Stimulated activated CD4-positive, alpha-beta T cell treated with anti-CD3 and anti-CD28 coated beads, Interleukin-1b, Interleukin-23, amount 100 ng/mL, for 1 hour (primary cell): ENCODE measurements at regions not wholly inside any gene's neighbourhood (a gene's known extent, or its start where the extent isn't known, plus 50 kb on each side); places are given as distances from the start of the nearest gene placed in this dataset.
"Not testable (repeated sequence)": the region's sequence is repeated elsewhere in the genome, so short reads cannot be mapped to it uniquely, and the experiment has no call there.

Source experiments
- DNase-seq, 2 donors: peaks; one replicate each; pipeline ENCODE4 v3.0.0-alpha.2; 2020; ENCODE audit warnings: low read depth in 2 of 2

GRCh38 chr17:77796176-77796860 is 162.2 kb upstream of the TNRC6C start:
- DNase-seq, result no peak

GRCh38 chr17:77798031-77798430 is 160.5 kb upstream of the TNRC6C start:
- DNase-seq, result no peak

- DNase-seq, result no peak
These were observed 160.0 kb upstream of the TNRC6C start for GRCh38 chr17:77798481-77798880.

- no peak for DNase-seq
These were observed 157.7 kb upstream of the TNRC6C start for GRCh38 chr17:77800816-77801215.

GRCh38 chr17:77801545-77802332 is 156.8 kb upstream of the TNRC6C start:
- DNase-seq, result no peak

GRCh38 chr17:77802333-77802615 is 156.2 kb upstream of the TNRC6C start:
- no peak for DNase-seq

GRCh38 chr17:77802811-77803220 is 155.7 kb upstream of the TNRC6C start:
- no peak for DNase-seq

- no peak for DNase-seq
These were observed 154.8 kb upstream of the TNRC6C start for GRCh38 chr17:77803726-77804125.

- no peak for DNase-seq
These were observed 153.6 kb upstream of the TNRC6C start for GRCh38 chr17:77804796-77805426.

- not testable (repeated sequence) for DNase-seq
These were observed 152.5 kb upstream of the TNRC6C start for GRCh38 chr17:77805970-77806369.

GRCh38 chr17:77807051-77807745 is 151.3 kb upstream of the TNRC6C start:
- DNase-seq, result no peak

GRCh38 chr17:77807746-77808441 is 150.6 kb upstream of the TNRC6C start:
- DNase-seq, result no peak

- DNase-seq, result no peak
These were observed 149.6 kb upstream of the TNRC6C start for GRCh38 chr17:77808686-77809425.

- DNase-seq, result no peak
These were observed 148.7 kb upstream of the TNRC6C start for GRCh38 chr17:77809814-77810213.

- no peak for DNase-seq
These were observed 148.0 kb upstream of the TNRC6C start for GRCh38 chr17:77810536-77810935.

- DNase-seq, result no peak
These were observed 147.0 kb upstream of the TNRC6C start for GRCh38 chr17:77811521-77811920.

GRCh38 chr17:77814091-77814772 is 144.3 kb upstream of the TNRC6C start:
- no peak for DNase-seq

- no peak for DNase-seq
These were observed 143.2 kb upstream of the TNRC6C start for GRCh38 chr17:77815127-77815905.

- DNase-seq, result no peak
These were observed 140.6 kb upstream of the TNRC6C start for GRCh38 chr17:77817953-77818352.

GRCh38 chr17:77819497-77819896 is 139.0 kb upstream of the TNRC6C start:
- no peak for DNase-seq
